Endodermal cell (in vitro differentiated cells): ENCODE measurements at regions not wholly inside any gene's neighbourhood (a gene's known extent, or its start where the extent isn't known, plus 50 kb on each side); places are given as distances from the start of the nearest gene placed in this dataset.

ENCODE experiments used
- DNase-seq: peaks from one replicate; pipeline ENCODE4 v3.0.0-alpha.2; 2017
- H3K27ac ChIP-seq: 2 replicates; pipeline ENCODE4 v1.5.1; 2013; ENCODE audit warnings: mild to moderate bottlenecking, low read depth, low read length, moderate library complexity
- H3K27me3 ChIP-seq: 2 replicates; pipeline ENCODE4 v1.6.1; 2013; ENCODE audit warnings: mild to moderate bottlenecking, low read length, moderate library complexity; ENCODE audit not compliant: insufficient read depth, control insufficient read depth, poor library complexity, severe bottlenecking
- H3K36me3 ChIP-seq: 2 replicates; pipeline ENCODE4 v1.7.0; 2013; ENCODE audit warnings: mild to moderate bottlenecking, low read length, moderate library complexity; ENCODE audit not compliant: control insufficient read depth, insufficient read depth
- H3K4me1 ChIP-seq: one replicate; pipeline ENCODE4 v1.7.0; 2013; ENCODE audit warnings: low read length; ENCODE audit not compliant: control insufficient read depth, insufficient read depth
- H3K4me3 ChIP-seq: 2 replicates; pipeline ENCODE4 v1.5.1; 2013; ENCODE audit warnings: mild to moderate bottlenecking, low read length, moderate library complexity
- H3K9ac ChIP-seq: 2 replicates; pipeline ENCODE4 v1.6.1; 2013; ENCODE audit warnings: mild to moderate bottlenecking, low read length, moderate library complexity; ENCODE audit not compliant: poor library complexity, severe bottlenecking; ENCODE audit errors: extremely low read depth
- H3K9me3 ChIP-seq: 2 replicates; pipeline ENCODE4 v1.6.1; 2013; ENCODE audit warnings: mild to moderate bottlenecking, low read length, moderate library complexity; ENCODE audit not compliant: control insufficient read depth
- H3K27ac Mint-ChIP-seq: 2 replicates; pipeline ENCODE4 v1.8.0; 2020; ENCODE audit warnings: mixed read lengths
- H3K27me3 Mint-ChIP-seq: 2 replicates; pipeline ENCODE4 v1.8.0; 2021; ENCODE audit warnings: mild to moderate bottlenecking, mixed read lengths; ENCODE audit not compliant: insufficient read depth
- H3K36me3 Mint-ChIP-seq: 2 replicates; pipeline ENCODE4 v1.8.0; 2020; ENCODE audit warnings: low read depth, mixed read lengths
- H3K4me1 Mint-ChIP-seq: 2 replicates; pipeline ENCODE4 v1.8.0; 2020; ENCODE audit warnings: mixed read lengths
- H3K4me3 Mint-ChIP-seq: 2 replicates; pipeline ENCODE4 v1.8.0; 2020; ENCODE audit warnings: mild to moderate bottlenecking, moderate library complexity, mixed read lengths
- H3K9me3 Mint-ChIP-seq: 2 replicates; pipeline ENCODE4 v1.8.0; 2020; ENCODE audit warnings: mild to moderate bottlenecking, mixed read lengths
- WGBS, 2 experiments: methylation state at CpG; one replicate each; pipeline versions ENCODE4 v1.1.5 to v1.1.7; 2013; ENCODE audit warnings: missing lambda C conversion rate in 2 of 2, mixed read lengths in 1 of 2; ENCODE audit not compliant: insufficient coverage in 1 of 2, insufficient read length in 1 of 2; 5-methylcytosine and 5-hydroxymethylcytosine counted together
- TF ChIP-seq, protein P1 (sequence below): fragments of 200-600 bp; sonication (generic); conservative IDR thresholded peaks from 2 replicates; pipeline ENCODE4 v1.5.0; 2021; ENCODE audit warnings: antibody characterized with exemption, mild to moderate bottlenecking

DNA sequence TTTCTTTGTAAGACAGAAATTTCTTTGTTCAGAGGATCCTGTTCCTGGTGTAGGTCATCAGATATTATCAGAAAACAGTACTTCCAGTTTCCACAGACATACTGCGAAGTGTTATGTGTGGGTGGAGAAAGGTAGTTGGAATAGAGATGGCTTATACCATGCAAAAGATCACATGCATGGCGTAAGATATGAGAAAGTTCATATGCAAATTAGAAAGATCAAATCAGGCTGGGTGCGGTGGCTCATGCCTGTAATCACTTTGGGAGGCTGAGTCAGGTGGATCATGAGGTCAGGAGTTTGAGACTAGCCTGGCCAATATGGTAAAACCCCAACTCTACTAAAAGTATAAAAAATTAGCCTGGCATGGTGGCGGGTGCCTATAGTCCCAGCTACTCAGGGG lies 65.2 kb upstream of the GLIS3 start:
- Histone ChIP-seq H3K4me1 (no peaks in the 10 kb centered on the region), H3K27me3 (no peaks in the 10 kb centered on the region), H3K9me3 (no peaks in the 10 kb centered on the region), H3K27ac (no peak overlapping the region), H3K9ac (no peak overlapping the region), H3K4me3 (no peak overlapping the region), H3K36me3 (no peaks in the 10 kb centered on the region)
- 93 to 95% methylated on average over 2 to 4 of the region's 4 CpGs for WGBS, 2 experiments
- Mint-ChIP-seq H3K27ac (no peak overlapping the region), H3K27me3 (no peaks in the 10 kb centered on the region), H3K9me3 (no peaks in the 10 kb centered on the region), H3K4me1 (peaks cover 3% of the 10 kb centered on the region), H3K36me3 (no peaks in the 10 kb centered on the region), H3K4me3 (no peak overlapping the region)
- DNase-seq, result no peak
- TF ChIP-seq, protein P1, sequence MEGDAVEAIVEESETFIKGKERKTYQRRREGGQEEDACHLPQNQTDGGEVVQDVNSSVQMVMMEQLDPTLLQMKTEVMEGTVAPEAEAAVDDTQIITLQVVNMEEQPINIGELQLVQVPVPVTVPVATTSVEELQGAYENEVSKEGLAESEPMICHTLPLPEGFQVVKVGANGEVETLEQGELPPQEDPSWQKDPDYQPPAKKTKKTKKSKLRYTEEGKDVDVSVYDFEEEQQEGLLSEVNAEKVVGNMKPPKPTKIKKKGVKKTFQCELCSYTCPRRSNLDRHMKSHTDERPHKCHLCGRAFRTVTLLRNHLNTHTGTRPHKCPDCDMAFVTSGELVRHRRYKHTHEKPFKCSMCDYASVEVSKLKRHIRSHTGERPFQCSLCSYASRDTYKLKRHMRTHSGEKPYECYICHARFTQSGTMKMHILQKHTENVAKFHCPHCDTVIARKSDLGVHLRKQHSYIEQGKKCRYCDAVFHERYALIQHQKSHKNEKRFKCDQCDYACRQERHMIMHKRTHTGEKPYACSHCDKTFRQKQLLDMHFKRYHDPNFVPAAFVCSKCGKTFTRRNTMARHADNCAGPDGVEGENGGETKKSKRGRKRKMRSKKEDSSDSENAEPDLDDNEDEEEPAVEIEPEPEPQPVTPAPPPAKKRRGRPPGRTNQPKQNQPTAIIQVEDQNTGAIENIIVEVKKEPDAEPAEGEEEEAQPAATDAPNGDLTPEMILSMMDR, result no peak

GRCh38 chr9:4362281-4362680 lies 62.4 kb upstream of the GLIS3 start:
- TF ChIP-seq, protein P1, result no peak
- Mint-ChIP-seq H3K9me3 (no peaks in the 10 kb centered on the region), H3K36me3 (no peaks in the 10 kb centered on the region), H3K27ac (no peak overlapping the region), H3K4me3 (no peak overlapping the region), H3K27me3 (no peaks in the 10 kb centered on the region), H3K4me1 (peaks cover 3% of the 10 kb centered on the region)
- no peaks in the 10 kb centered on the region for H3K36me3 ChIP-seq
- DNase-seq, result no peak
- H3K4me1 ChIP-seq, result no peaks in the 10 kb centered on the region
- H3K27ac ChIP-seq, result no peak overlapping the region
- 84 to 89% methylated on average over 4 of the region's 4 CpGs for WGBS, 2 experiments
- H3K9ac ChIP-seq, result no peak overlapping the region
- H3K4me3 ChIP-seq, result no peak overlapping the region
- H3K27me3 ChIP-seq, result no peaks in the 10 kb centered on the region
- H3K9me3 ChIP-seq, result no peaks in the 10 kb centered on the region

DNA sequence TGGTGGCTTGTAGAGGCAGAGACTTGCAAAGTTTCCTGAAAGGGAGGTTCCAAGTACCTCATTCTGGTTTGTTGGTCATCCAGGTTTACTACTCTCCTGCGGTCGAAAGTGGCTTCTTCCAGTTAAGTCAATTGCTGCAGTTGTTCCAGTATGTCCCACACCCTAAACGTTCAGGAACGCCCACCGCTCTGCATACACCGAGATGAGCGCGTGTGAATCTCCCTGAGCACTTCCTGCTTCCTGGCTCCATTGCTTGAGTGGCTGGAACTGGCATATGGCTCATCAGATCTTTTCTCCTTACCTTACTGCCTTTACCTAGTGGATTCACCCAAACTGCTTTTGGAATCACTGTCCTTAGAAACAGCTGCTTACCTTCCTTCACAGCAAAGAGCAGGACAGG lies 59.1 kb upstream of the GLIS3 start:
- DNase-seq, result no peak
- no peak overlapping the region for H3K27ac ChIP-seq
- no peaks in the 10 kb centered on the region for H3K27me3 Mint-ChIP-seq
- no peaks in the 10 kb centered on the region for H3K9me3 ChIP-seq
- H3K9ac ChIP-seq, result no peak overlapping the region
- no peaks in the 10 kb centered on the region for H3K36me3 Mint-ChIP-seq
- no peaks in the 10 kb centered on the region for H3K27me3 ChIP-seq
- H3K27ac Mint-ChIP-seq, result no peak overlapping the region
- no peak overlapping the region for H3K4me3 Mint-ChIP-seq
- WGBS, 2 experiments, result 96 to 97% methylated on average over 8 of the region's 8 CpGs
- no peaks in the 10 kb centered on the region for H3K9me3 Mint-ChIP-seq
- H3K4me1 ChIP-seq, result no peaks in the 10 kb centered on the region
- TF ChIP-seq, protein P1, result no peak
- H3K4me3 ChIP-seq, result no peak overlapping the region
- no peaks in the 10 kb centered on the region for H3K36me3 ChIP-seq
- H3K4me1 Mint-ChIP-seq, result peaks cover 3% of the 10 kb centered on the region
